ENCODE measurements at regions not wholly inside any gene's neighbourhood (a gene's known extent, or its start where the extent isn't known, plus 50 kb on each side); places are given as distances from the start of the nearest gene placed in this dataset.

DNA sequence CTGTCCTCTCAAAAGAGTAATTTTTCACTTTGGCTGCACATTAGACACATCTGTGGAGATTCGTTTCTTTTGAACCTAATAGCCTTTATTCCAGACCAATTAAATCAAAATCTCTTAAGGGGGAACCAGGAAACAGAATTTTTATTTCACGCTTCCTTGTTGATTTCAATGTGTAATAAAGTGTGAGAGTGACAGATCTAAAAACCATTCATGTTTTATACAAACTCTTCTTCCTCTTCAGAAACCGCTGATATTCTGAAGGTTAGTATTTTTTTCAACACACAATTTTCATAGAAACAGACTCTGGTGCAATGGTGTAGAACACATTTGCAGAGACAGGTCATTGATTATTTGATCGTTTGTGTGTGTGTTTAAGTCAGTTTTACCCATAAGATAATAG is 1469.8 kb downstream of the EFNA5 start:
- H3K4me1 ChIP-seq = no peaks in the 10 kb centered on the region
- DNase-seq = no peak
- H3K27me3 ChIP-seq = no peaks in the 10 kb centered on the region
- no peaks in the 10 kb centered on the region for H3K36me3 ChIP-seq
- intact Hi-C loops (cut with DNase I; ENCODE audit: low total_unique reads) = no loop called here
- H3K9me3 ChIP-seq = peaks cover 0 to 2% (median under 1%) of the 10 kb centered on the region in 4 donors
- WGBS, 5 donors = 78 to 87% (median 82%) methylated on average over 4 of the region's 4 CpGs
- no peak overlapping the region for H3K27ac ChIP-seq
- no peak overlapping the region for H3K4me3 ChIP-seq
- no peak for TF ChIP-seq POLR2A (IDR thresholded peaks at IDR 0.05)

DNA sequence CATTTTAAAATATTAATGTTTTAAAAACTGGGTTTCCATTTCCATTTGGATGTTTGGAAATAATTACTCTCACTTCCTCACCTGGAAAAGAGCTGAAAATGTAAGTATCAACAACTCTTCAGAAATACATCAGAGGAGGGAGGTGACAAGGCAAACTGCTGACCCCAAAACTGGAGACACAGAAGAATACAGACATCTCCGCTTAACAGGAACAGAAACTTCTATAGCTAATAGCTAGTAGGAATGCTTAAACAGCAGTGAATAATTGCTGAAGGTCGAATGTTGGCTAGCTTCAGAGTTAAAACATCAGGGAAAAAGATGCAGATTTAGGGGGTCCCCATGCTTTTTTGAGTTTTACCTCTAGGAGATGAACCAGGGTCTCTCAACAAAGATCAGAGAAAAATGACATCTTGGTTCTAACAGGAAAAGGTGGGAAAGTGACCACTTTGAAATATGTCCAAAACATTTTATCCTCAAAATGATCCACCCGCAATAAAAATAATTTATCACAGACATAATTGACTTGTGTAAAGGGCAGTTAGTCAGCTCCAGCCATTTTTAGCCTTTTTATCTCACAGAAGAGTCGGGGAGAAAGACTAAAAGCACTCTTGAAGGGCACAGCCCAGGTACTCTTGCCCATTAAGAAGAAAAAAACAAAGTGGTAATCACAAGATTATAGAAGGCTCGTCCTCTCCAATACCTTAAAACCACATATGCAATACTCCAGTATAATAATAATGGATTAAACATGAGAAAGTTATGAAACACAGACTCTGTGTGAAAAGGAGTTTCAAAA is 1474.9 kb downstream of the EFNA5 start:
- DNase-seq = no peak
- H3K27me3 ChIP-seq = no peaks in the 10 kb centered on the region
- no peak overlapping the region for H3K4me3 ChIP-seq
- H3K27ac ChIP-seq = no peak overlapping the region
- intact Hi-C loops (cut with DNase I; ENCODE audit: low total_unique reads) = no loop called here
- H3K9me3 ChIP-seq = no peaks in the 10 kb centered on the region
- WGBS, 5 donors = 62 to 79% (median 71%) methylated on average over 5 of the region's 5 CpGs
- no peaks in the 10 kb centered on the region for H3K4me1 ChIP-seq
- H3K36me3 ChIP-seq = no peaks in the 10 kb centered on the region
- TF ChIP-seq EP300 (IDR thresholded peaks at IDR 0.05) = no peak
- TF ChIP-seq, protein P1, sequence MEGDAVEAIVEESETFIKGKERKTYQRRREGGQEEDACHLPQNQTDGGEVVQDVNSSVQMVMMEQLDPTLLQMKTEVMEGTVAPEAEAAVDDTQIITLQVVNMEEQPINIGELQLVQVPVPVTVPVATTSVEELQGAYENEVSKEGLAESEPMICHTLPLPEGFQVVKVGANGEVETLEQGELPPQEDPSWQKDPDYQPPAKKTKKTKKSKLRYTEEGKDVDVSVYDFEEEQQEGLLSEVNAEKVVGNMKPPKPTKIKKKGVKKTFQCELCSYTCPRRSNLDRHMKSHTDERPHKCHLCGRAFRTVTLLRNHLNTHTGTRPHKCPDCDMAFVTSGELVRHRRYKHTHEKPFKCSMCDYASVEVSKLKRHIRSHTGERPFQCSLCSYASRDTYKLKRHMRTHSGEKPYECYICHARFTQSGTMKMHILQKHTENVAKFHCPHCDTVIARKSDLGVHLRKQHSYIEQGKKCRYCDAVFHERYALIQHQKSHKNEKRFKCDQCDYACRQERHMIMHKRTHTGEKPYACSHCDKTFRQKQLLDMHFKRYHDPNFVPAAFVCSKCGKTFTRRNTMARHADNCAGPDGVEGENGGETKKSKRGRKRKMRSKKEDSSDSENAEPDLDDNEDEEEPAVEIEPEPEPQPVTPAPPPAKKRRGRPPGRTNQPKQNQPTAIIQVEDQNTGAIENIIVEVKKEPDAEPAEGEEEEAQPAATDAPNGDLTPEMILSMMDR (IDR thresholded peaks at IDR 0.05) = no peak

DNA sequence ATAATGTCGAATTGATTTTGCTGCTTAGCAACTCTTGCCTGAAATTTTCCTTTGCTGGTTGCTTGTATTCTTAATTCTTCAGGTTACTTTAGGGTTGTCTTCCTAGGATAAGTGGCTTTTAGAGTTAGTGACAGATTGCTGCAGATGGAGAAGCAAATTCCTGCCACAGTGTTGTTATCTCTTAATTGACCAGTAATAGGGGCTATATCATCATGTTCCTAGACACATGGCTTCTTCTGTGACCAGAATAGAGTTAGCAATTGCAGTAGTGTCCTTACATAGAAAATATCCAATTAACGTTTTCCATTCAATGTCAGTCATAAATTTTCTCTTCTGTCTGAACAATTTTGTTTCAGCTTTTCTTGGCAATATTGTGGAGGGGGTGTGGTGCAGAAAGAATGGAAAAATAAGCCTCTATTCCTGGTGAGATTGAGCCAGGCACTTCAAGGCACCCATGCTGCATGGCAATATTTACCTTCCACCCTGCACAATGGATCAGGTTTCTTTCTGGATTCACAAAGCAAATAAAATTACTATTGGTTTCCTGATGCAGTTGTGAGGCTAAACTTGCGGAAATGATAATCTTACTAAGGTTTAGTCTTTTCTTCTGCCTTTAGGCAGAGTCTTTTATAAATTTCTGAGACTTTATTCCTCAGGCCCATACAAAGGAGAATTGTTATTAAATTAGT is 1481.5 kb downstream of the EFNA5 start:
- TF ChIP-seq, protein P1 (IDR thresholded peaks at IDR 0.05) = no peak
- TF ChIP-seq POLR2AphosphoS5 (IDR thresholded peaks at IDR 0.05) = no peak
- TF ChIP-seq EP300 (IDR thresholded peaks at IDR 0.05) = no peak
- no peak for TF ChIP-seq POLR2A (IDR thresholded peaks at IDR 0.05)
- H3K27me3 ChIP-seq = no peaks in the 10 kb centered on the region
- H3K36me3 ChIP-seq = no peaks in the 10 kb centered on the region
- no peak overlapping the region for H3K4me3 ChIP-seq
- WGBS, 5 donors = 44 to 73% (median 55%) methylated on average over 3 of the region's 3 CpGs
- peak in 1 of 2 donors; percentile 23 for DNase-seq
- H3K27ac ChIP-seq = no peak overlapping the region
- H3K4me1 ChIP-seq = no peaks in the 10 kb centered on the region
- intact Hi-C loops (cut with DNase I; ENCODE audit: low total_unique reads) = no loop called here
- H3K9me3 ChIP-seq = no peaks in the 10 kb centered on the region

DNA sequence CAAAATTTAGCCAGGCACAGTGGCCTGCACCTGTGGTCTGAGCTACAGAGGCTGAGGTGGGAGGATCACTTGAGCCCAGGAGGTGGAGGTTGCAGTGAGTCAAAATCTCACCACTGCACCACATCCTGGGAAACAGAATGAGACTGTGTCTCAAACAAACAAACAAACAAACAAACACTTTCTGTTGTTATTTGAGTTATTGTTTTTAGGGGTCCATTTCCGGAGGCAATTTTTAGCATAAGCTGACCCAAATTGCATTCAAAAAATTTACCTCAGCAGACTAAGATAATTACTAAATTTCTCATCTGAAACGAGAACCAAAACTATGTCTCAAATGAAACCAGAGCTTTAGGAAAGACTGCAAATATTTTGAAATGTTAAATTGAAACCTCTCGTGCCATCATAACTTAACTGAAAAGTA is 1485.1 kb downstream of the EFNA5 start:
- Histone ChIP-seq H3K4me3 (no peak overlapping the region), H3K9me3 (no peaks in the 10 kb centered on the region), H3K27me3 (no peaks in the 10 kb centered on the region), H3K4me1 (no peaks in the 10 kb centered on the region), H3K36me3 (no peaks in the 10 kb centered on the region), H3K27ac (no peak overlapping the region)
- WGBS, 5 donors = 88 to 94% (median 92%) methylated on average over 3 of the region's 3 CpGs
- TF ChIP-seq POLR2AphosphoS5 (IDR thresholded peaks at IDR 0.05) (no peak), POLR2A (IDR thresholded peaks at IDR 0.05) (no peak), EP300 (IDR thresholded peaks at IDR 0.05) (no peak)
- TF ChIP-seq, protein P1 (IDR thresholded peaks at IDR 0.05) = no peak
- intact Hi-C loops (cut with DNase I; ENCODE audit: low total_unique reads) = no loop called here
- DNase-seq = no peak

DNA sequence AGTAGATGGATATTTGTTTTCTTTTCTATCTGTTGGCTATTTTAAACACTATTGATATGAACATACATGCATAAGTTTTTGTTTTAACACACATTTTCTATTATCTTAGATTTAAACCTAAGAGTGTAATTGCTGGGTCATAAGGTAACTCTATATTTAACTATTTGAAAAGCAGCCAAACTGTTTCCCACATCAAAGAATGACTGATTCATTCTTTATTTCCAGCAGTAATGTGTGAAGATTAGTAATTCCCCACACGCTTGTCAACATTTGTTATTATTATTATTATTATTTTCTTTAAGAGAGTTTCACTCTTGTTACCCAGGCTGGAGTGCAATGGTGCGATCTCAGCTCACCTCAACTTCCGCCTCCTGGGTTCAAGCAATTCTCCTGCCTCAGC is 1495.8 kb downstream of the EFNA5 start:
- no peak overlapping the region for H3K4me3 ChIP-seq
- TF ChIP-seq POLR2AphosphoS5 (IDR thresholded peaks at IDR 0.05) = no peak
- TF ChIP-seq POLR2A (IDR thresholded peaks at IDR 0.05) = no peak
- no peaks in the 10 kb centered on the region for H3K4me1 ChIP-seq
- WGBS, 5 donors = 75 to 89% (median 76%) methylated on average over 3 of the region's 3 CpGs
- intact Hi-C loops (cut with DNase I; ENCODE audit: low total_unique reads) = no loop called here
- no peaks in the 10 kb centered on the region for H3K36me3 ChIP-seq
- H3K27ac ChIP-seq = no peak overlapping the region
- DNase-seq = no peak
- no peaks in the 10 kb centered on the region for H3K27me3 ChIP-seq
- H3K9me3 ChIP-seq = peaks cover 0 to 9% (median 0%) of the 10 kb centered on the region in 4 donors

Measured in stomach (tissue), 8 donors.